ENCODE measurements at regions not wholly inside any gene's neighbourhood (a gene's known extent, or its start where the extent isn't known, plus 50 kb on each side); places are given as distances from the start of the nearest gene placed in this dataset.
"Not testable (repeated sequence)": the region's sequence is repeated elsewhere in the genome, so short reads cannot be mapped to it uniquely, and the experiment has no call there.

- peak; percentile 80 to 82 for ATAC-seq
- intact Hi-C loops (cut with DNase I): no loop called here
- DNase-seq: peak; percentile 51
These were observed 83.8 kb downstream of the NIBAN1 start for GRCh38 chr1:184890539-184890973.

- intact Hi-C loops (cut with DNase I): loop anchor here in 1 of 2 donors (5.0 kb wide), 1 partner anchor 87 kb away; no protein-coding TSS in a partner anchor
- ATAC-seq (peak in 1 of 2 donors; percentile 43), DNase-seq (no peak)
These were observed 84.4 kb downstream of the NIBAN1 start for GRCh38 chr1:184889902-184890301.

DNA sequence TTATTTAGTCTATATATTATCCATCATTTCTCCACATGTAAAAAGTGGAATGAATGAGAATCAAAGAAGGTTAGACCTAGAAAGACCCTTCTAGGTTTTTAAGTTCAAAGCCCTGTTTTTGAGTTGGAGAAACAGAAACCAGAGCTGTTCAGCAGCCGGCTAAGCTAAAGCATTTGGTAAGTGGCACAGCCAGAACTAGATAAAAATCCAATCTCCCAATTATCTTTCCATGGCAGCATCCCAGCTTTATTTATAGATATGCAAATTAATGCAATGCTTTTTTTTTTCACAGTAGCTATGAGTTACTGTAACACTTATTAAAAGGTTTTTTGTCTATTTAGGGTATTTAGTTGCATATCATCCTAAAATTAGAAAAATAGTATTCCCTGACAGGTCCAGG, 85.1 kb downstream of the NIBAN1 start:
- intact Hi-C loops (cut with DNase I): loop anchor here in 1 of 2 donors (5.0 kb wide), 1 partner anchor 88 kb away; no protein-coding TSS in a partner anchor
- no peak for ATAC-seq
- DNase-seq: no peak

DNA sequence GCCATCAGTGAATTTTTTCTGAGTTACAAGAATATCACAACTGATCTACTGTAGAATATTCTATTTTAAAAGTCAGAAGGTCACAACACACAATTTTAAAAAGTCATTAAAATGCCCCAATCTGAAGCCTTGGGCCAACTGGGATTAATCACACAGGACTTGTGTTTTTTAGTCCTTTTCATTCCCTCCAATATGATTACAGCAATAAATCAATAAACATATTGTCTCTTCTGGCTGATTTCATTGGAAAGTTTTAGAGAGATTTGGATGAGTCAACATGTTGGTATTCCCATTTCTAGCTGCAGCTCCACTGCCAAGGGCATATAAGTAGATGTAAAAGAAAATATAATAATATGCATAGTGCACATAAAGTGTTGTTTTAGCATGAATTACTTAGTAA, 85.8 kb downstream of the NIBAN1 start:
- ATAC-seq (no peak), DNase-seq (no peak)
- intact Hi-C loops (cut with DNase I): loop anchor here in 1 of 2 donors (5.0 kb wide), 1 partner anchor 89 kb away; no protein-coding TSS in a partner anchor

DNA sequence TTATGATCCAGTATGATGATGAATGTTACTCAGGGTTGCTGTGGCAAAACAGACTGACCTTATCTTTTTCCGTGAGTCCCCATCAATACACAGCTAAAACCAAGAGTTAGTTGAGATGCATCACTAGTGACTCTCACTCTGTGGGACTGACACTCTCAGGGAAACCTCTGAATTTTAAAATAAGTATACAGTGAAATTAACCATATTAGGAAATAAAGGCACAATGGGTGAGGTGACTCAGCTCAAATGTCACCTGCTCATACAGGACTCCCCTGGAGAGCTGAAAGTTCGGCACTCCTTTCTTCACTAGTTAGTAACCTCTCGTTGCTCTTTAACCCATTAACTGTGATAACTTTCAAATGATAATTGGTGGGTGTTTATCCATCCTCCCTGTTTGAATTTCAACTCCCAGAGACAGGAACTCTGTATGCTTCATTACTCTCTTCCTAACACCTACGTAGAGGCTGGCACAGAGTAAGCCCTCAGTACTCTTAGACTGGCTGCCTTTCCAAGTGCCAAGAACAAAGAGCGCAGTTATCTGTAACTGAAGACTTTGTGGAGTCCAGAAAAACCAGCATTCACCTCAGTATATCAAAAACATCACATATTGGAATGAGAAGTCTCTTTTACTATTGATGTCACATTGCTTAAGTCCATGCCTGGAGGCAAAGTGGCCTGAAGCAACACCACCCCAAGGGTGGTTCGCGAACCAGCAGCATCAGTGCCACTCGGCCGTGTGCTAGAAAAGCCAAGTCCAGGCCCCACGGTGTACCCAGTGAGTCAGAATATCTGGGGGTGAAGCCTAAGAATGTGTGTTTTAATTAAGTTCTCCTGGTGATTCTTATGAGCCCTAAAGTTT, 91.1 kb downstream of the NIBAN1 start:
- no peak for DNase-seq
- intact Hi-C loops (cut with DNase I): loop anchor here in 1 of 2 donors (5.0 kb wide), 1 partner anchor 89 kb away; the partner anchor contains the start of gene NIBAN1
- ATAC-seq: peak; percentile 20 to 54

DNA sequence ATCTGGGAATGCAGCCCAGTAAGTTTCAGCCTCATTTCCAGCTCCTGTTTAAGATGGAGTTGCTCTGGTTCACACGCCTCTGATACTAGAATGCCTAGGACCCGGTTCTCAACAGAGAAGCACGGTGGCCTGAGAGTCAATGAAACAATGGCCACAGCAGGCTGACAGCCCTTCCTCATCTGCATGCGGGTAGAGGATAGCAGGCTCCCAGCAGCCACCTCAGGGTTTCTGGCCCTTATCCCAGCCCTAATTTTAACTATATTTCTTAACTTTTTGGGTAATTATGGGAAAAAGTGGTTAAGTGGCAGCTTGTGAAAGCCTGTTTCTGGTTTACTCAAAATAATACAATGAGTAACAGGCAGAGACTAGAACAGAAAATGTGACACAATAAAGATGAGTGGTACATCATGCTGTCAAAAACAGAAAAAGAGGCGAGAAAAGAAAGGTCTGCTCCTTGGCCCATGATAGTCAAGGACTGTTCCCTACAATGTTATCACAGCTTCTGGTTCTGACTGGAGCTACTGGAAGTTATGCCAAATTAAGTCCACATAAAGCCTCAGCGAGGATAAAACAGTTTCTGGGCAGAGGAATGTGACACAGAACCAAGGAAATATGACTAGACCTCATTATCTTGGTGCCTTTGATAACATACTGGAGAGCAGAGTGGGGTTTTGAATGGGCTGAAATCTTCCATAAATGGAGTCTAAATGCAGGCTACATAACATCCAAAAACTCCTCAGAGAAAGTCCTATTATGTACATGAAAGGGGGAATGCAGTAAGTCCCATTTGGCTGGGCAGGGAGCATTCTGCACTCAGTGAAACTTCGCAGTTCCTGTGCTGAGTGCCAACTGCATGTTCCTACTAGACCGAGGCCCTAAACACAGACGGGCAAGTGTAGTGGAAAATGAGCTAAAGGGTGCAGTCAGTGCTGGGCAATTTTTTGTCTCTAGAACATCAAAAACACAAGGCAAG, 92.1 kb downstream of the NIBAN1 start:
- ATAC-seq (peak; percentile 75 to 78), DNase-seq (peak; percentile 51)
- intact Hi-C loops (cut with DNase I): loop anchor here in 1 of 2 donors (5.0 kb wide), 1 partner anchor 90 kb away; the partner anchor contains the start of gene NIBAN1

DNA sequence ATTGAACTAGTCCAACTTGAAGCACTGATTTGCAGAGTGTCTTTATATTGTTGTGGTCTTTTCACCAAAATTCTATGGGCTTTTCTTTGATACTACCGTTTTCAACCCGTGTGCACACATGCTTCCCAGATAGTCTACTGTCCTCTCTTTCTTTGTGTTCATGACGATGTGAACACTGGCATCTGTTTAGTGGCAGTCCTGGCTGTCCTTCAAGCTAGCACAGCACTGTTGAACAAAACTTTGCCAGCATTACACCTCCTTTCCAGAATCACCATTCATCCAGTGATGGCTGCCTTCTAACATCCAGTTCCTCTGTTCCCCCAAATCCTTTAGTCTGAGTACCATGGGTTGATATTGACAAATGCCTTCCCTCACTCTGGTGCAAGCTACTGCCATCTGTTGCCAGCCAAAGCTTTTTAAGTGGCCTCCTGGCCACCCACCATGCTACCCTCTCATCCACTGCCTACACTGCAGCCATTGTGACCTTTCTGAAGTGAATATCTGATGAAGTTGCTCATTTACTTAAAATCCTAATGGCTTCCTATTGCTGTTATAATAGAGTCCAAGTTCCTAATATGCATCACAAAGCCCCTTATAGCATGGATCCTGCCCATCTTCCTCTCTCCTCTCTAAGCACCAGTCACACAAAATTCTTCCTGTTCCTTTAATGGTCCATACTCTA, 94.3 kb downstream of the NIBAN1 start:
- ATAC-seq: no peak
- no peak for DNase-seq
- intact Hi-C loops (cut with DNase I): loop anchor here in 1 of 2 donors (5.0 kb wide), 1 partner anchor 92 kb away; the partner anchor contains the start of gene NIBAN1

GRCh38 chr1:184878602-184879001, 95.7 kb downstream of the NIBAN1 start:
- ATAC-seq: no peak
- intact Hi-C loops (cut with DNase I): no loop called here
- no peak for DNase-seq

GRCh38 chr1:184878002-184878401, 96.3 kb downstream of the NIBAN1 start:
- ATAC-seq (no peak), DNase-seq (no peak)
- intact Hi-C loops (cut with DNase I): no loop called here

- DNase-seq; intact Hi-C loops (cut with DNase I); ATAC-seq: not testable (repeated sequence)
These were observed 98.3 kb downstream of the NIBAN1 start for GRCh38 chr1:184876015-184876414.

DNA sequence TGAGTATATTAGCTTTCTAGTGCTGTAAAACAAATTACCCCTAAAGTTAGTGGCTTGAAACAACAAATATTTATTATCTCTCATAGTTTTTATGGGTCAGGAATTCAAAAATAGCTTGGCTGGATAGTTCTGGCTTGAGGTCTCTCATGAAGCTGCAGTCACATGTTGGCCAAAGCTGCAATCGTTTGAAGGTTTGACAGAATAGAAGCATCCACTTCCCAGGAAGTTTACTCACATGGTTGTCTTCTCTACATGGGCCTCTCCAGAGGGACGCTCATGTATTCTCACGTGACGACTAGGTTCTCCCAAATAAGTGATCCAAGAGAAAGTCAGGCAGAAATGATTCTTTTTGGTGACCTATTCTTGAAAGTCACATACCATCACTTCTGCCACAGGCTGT, 99.1 kb downstream of the NIBAN1 start:
- ATAC-seq (peak; percentile 30 to 53), DNase-seq (no peak)
- intact Hi-C loops (cut with DNase I): no loop called here

GRCh38 chr1:184870319-184870718, 104.0 kb downstream of the NIBAN1 start:
- no peak for DNase-seq
- ATAC-seq: no peak
- intact Hi-C loops (cut with DNase I): no loop called here

- DNase-seq: no peak
- ATAC-seq: peak in 1 of 2 donors; percentile 21
- intact Hi-C loops (cut with DNase I): no loop called here
These were observed 106.2 kb downstream of the NIBAN1 start for GRCh38 chr1:184867866-184868689.

DNA sequence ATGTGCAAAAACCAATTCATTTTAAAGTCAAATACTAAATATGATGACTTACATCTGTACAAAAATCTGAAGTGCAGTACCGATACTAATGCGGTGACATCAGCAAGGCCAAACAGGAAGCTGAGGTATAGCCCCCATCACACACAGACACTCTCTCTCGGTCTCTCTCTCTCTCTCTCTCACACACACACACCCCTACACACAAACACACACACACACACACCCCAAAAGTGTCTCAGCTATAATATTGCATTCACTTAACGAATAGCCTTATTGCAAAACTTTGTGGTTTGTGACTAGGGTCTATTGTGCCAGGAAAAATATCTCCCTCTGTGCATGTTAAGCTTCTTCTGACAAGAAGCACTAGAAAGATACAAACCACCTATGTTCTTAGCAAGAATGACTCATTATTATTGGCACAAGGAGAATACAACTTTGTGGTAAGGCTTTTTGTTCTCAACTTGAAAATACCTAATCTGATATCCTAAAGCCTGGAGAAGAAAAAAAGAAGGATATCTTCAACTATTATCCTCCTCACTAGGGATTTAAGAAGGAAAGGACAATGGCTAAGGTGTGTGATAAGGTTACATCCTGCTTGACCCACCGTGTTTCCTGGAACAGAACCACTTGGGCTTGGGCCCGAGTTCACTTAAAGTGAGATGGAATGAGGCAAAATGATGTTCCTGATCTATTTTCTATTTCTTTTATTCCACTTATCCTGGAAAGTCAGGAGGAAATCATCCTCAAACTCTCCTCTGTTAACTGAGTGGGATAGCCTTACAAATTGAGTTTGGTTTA, 107.1 kb downstream of the NIBAN1 start:
- DNase-seq (no peak), ATAC-seq (peak; percentile 65 to 85)
- intact Hi-C loops (cut with DNase I): no loop called here

DNA sequence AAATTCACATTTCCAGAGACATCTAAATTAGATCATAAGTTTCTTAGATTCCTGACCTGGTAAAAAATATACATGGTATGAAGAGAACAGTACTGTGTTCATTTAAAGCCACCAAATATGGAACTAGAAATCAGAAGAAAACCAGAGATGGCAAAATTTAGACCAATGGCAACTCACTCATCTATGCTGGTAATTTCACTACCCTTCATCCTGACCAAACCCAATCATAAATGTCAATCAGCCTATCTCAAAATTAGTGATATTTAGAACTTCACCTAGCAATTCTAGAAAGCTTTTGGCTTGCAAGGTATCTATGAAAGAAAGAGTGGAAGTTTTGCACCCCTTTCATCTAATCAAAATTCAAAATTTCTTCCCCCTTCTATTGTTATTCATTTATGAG, 107.7 kb downstream of the NIBAN1 start:
- ATAC-seq (no peak), DNase-seq (no peak)
- intact Hi-C loops (cut with DNase I): no loop called here

- ATAC-seq (no peak), DNase-seq (no peak)
- intact Hi-C loops (cut with DNase I): no loop called here
These were observed 108.5 kb downstream of the NIBAN1 start for GRCh38 chr1:184865831-184866230.

GRCh38 chr1:184861755-184862336, 107.2 kb upstream of the EDEM3 start:
- no peak for ATAC-seq
- intact Hi-C loops (cut with DNase I): no loop called here
- no peak for DNase-seq

Measured in left cardiac atrium (tissue), 4 donors.